ENCODE measurements at regions not wholly inside any gene's neighbourhood (a gene's known extent, or its start where the extent isn't known, plus 50 kb on each side); places are given as distances from the start of the nearest gene placed in this dataset.

- Histone ChIP-seq H3K27ac (no peak overlapping the region), H3K4me1 (no peaks in the 10 kb centered on the region), H3K9me3 (no peaks in the 10 kb centered on the region), H3K27me3 (no peaks in the 10 kb centered on the region), H3K4me3 (no peak overlapping the region), H3K36me3 (no peaks in the 10 kb centered on the region)
- intact Hi-C loops (cut with DNase I), result no loop called here
- WGBS, 2 donors, result 90% methylated on average over 2 of the region's 2 CpGs
- FAIRE-seq (no peak), ATAC-seq (no peak), DNase-seq (no peak)
- no peak for TF ChIP-seq CTCF (IDR thresholded peaks at IDR 0.05)
These were observed 257.1 kb downstream of the ADAMTS20 start for GRCh38 chr12:43294916-43295315.

GRCh38 chr12:43294147-43294546, 257.9 kb downstream of the ADAMTS20 start:
- FAIRE-seq (no peak), DNase-seq (no peak), ATAC-seq (no peak)
- WGBS, 2 donors, result 77 to 82% methylated on average over 4 of the region's 4 CpGs
- Histone ChIP-seq H3K4me1 (no peaks in the 10 kb centered on the region), H3K4me3 (no peak overlapping the region), H3K27me3 (no peaks in the 10 kb centered on the region), H3K27ac (no peak overlapping the region), H3K9me3 (no peaks in the 10 kb centered on the region), H3K36me3 (no peaks in the 10 kb centered on the region)
- intact Hi-C loops (cut with DNase I), result no loop called here
- no peak for TF ChIP-seq CTCF (IDR thresholded peaks at IDR 0.05)

GRCh38 chr12:43293396-43293795, 258.6 kb downstream of the ADAMTS20 start:
- Histone ChIP-seq H3K9me3 (no peaks in the 10 kb centered on the region), H3K4me1 (no peaks in the 10 kb centered on the region), H3K27me3 (no peaks in the 10 kb centered on the region), H3K36me3 (no peaks in the 10 kb centered on the region), H3K27ac (no peak overlapping the region), H3K4me3 (no peak overlapping the region)
- no peak for FAIRE-seq
- WGBS, 2 donors, result 84 to 87% methylated on average over 3 of the region's 3 CpGs
- intact Hi-C loops (cut with DNase I), result no loop called here
- no peak for TF ChIP-seq CTCF (IDR thresholded peaks at IDR 0.05)
- DNase-seq, result no peak
- no peak for ATAC-seq

GRCh38 chr12:43292699-43293098, 259.3 kb downstream of the ADAMTS20 start:
- ATAC-seq, result no peak
- TF ChIP-seq CTCF (IDR thresholded peaks at IDR 0.05), result no peak
- 75 to 76% methylated on average over 2 of the region's 2 CpGs for WGBS, 2 donors
- Histone ChIP-seq H3K4me1 (no peaks in the 10 kb centered on the region), H3K36me3 (no peaks in the 10 kb centered on the region), H3K9me3 (no peaks in the 10 kb centered on the region), H3K27me3 (no peaks in the 10 kb centered on the region), H3K27ac (no peak overlapping the region), H3K4me3 (no peak overlapping the region)
- no peak for FAIRE-seq
- DNase-seq, result no peak
- intact Hi-C loops (cut with DNase I), result no loop called here

- H3K27me3 ChIP-seq, result no peaks in the 10 kb centered on the region
- WGBS, 2 donors, result 82 to 86% methylated on average over 3 of the region's 3 CpGs
- no peaks in the 10 kb centered on the region for H3K4me1 ChIP-seq
- DNase-seq (no peak), ATAC-seq (no peak), FAIRE-seq (no peak)
- H3K9me3 ChIP-seq, result no peaks in the 10 kb centered on the region
- no peak for TF ChIP-seq CTCF (IDR thresholded peaks at IDR 0.05)
- H3K36me3 ChIP-seq, result no peaks in the 10 kb centered on the region
- H3K27ac ChIP-seq, result no peak overlapping the region
- no peak overlapping the region for H3K4me3 ChIP-seq
- intact Hi-C loops (cut with DNase I), result no loop called here
These were observed 260.5 kb downstream of the ADAMTS20 start for GRCh38 chr12:43291516-43291915.
